ENCODE measurements at regions not wholly inside any gene's neighbourhood (a gene's known extent, or its start where the extent isn't known, plus 50 kb on each side); places are given as distances from the start of the nearest gene placed in this dataset.

GRCh38 chr5:14925326-14925725, 53.7 kb upstream of the ANKH start:
- TF ChIP-seq CTCF (IDR thresholded peaks at IDR 0.05) (no peak), POLR2A (IDR thresholded peaks at IDR 0.05) (no peak)

Measured in testis (tissue), 2 donors.